Activated CD4-positive, alpha-beta T cell treated with anti-CD3 and anti-CD28 coated beads, Interleukin-2, Interleukin-6, amounts not matched to agents 100 ng/mL and 50 ng/mL, durations not matched to agents 16 hours and 8 hours (primary cell): ENCODE measurements at regions not wholly inside any gene's neighbourhood (a gene's known extent, or its start where the extent isn't known, plus 50 kb on each side); places are given as distances from the start of the nearest gene placed in this dataset.

Experiments used
- DNase-seq: peaks from one replicate; pipeline ENCODE4 v3.0.0-alpha.2; 2020

GRCh38 chr9:84179531-84179930 lies 161.0 kb downstream of the SLC28A3 start:
- no peak for DNase-seq

DNA sequence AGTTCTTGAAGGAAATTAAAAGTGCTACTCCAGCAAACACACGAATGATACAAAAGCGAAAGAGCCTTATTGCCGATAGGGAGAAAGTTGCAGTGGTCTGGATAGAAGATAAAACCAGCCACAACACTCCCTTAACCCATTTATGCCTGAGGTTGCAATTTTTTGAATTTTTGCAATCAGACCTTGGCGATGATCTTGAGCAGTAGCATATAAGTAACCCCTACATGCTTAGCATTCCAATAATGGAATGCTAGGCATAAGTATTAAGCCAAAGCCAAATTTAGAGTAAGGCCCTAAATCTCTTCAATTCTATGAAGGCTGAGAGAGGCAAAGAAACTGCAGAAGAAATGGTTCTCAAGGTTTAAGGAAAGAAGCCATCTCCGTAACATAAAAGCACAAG lies 153.5 kb downstream of the SLC28A3 start:
- no peak for DNase-seq

DNA sequence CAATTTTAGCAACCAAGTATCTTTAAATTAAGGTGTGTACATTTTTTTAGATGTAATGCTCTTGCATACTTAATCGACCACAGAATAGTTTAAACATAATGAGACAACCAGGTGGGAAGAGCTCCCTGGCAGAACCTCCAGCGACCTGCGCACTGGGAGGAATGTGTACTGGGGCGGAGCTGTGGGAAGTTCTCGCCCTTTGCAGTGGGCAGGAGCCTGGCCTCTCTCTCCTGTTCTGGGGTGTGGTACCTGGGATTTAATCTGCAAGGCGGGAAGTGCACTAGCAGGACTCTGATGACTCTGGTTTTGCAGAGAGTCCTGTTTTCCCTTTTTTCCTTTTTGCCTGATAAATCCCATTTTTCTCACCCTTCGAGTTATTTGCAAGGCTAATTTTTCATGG lies 150.7 kb downstream of the SLC28A3 start:
- DNase-seq: no peak

GRCh38 chr9:84190411-84190810 lies 150.1 kb downstream of the SLC28A3 start:
- no peak for DNase-seq

DNA sequence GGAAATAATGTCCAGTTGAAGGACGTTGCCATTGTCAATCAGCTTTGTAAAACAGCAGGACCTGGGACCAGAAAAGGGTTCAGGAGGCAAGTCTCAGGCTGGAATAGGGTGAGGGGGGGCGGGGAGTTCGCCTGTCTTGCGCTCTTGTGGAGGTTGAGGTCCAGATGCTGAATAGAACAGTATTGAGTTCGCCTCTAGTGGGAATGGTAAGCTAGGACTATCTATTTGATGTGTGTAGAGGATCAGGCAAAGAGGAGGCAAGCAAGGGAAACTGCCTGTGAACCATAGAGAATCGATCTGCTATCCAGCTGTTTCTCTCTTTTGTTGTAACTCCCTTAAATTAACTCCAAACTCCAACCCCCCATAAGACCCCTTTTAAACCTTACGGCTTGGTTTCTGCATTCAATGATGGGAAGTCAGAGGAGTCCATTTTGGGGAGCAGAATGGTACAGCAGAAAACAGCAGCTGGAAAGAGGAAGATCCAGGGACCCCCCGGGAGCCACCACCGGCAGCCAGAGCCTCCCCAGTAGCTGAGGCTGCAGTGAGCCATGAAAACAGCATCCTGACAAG lies 133.7 kb downstream of the SLC28A3 start:
- DNase-seq: no peak

DNA sequence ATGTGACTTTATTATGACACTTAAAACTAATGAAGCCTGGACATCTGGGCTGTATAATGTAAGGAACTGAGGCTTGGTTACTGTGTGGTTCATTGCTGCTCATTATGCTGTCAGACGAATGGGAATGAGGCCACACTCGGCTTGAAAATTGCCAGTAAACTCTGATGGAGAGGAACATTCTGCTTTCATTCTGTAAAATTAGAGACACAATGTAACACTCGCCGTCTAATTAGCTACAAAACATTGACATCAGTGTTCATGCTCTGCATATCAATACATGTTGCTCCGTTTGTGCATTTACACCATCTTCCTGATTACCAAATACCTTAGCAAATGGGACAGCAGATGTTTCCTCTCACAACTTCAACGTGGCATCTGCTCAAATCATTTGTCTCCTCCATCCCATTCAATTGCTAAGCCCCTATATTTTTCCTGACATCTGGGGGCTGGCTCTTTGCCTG lies 133.0 kb downstream of the SLC28A3 start:
- DNase-seq: no peak

GRCh38 chr9:84212246-84212645 lies 128.3 kb downstream of the SLC28A3 start:
- no peak for DNase-seq

DNA sequence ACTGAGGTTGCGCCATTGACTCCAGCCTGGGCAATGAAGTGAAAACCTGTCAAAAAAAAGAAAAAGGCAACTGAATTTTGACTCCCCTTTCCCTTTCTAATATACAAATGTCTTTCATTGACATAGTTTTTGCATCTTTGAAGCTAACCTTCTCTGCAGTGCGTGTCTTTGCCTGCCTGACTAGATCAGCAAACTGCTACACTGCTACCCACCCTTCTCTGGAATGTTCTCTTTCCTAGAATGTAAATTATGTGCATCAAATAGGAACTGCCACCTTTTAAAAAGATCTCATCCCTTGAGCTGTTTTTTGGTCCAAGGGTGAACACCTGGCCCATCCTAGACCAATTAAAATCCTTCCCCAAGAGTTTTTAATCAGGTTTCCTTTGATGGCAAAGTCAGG lies 127.6 kb downstream of the SLC28A3 start:
- DNase-seq: no peak

- no peak for DNase-seq
Measured at GRCh38 chr9:84216151-84216550, 124.4 kb downstream of the SLC28A3 start.

GRCh38 chr9:84218322-84218721 lies 122.2 kb downstream of the SLC28A3 start:
- DNase-seq: no peak

DNA sequence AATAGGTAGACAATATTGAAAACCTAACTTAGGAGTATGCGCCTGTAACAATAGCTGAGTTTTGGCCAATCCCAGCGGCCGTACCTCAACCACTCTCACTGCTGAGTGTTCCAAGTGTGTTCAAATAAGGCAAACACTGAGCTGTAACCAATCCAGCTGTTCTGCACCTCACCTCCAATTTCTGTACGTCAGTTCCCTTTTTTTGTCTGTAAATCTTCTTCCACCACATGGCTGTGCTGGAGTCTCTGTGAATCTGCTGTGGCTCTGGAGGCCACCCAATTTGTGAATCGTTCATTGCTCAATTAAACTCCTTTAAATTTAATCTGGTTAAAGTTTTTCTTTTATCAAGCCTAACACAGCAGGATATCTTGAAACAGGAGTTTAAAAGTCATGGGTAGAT lies 116.3 kb downstream of the SLC28A3 start:
- no peak for DNase-seq
